K562 (cell line): ENCODE measurements at regions not wholly inside any gene's neighbourhood (a gene's known extent, or its start where the extent isn't known, plus 50 kb on each side); places are given as distances from the start of the nearest gene placed in this dataset.

Experiments
- ATAC-seq: fragments of 200-7000 bp; cut with Tn5 transposase; 3 replicates; pipeline ENCODE4 v1.9.1; 2020; ENCODE audit warnings: moderate library complexity
- BruUV-seq: library from RNA; stranded (reverse); fragments of 400-500 nt; replicated peaks from 2 replicates; lab custom pipeline; 2021; lab: Mats Ljungman, UMichigan
- CTCF ChIA-PET: fragments of 300-600 bp; formaldehyde crosslinking; extraction: SDS; loops from one replicate; lab custom pipeline; 2021; ENCODE audit warnings: low intra/inter-chr PET ratio; lab: Yijun Ruan, JAX
- POLR2A ChIA-PET: fragments of 300-600, 350-650 bp; sonication (Branson Sonifier 250); formaldehyde crosslinking; extraction: SDS; loops from one replicate; lab custom pipeline; 2021; ENCODE audit warnings: antibody characterized with exemption, inconsistent platforms; lab: Yijun Ruan, JAX
- DNase-seq, 4 experiments: peaks; one replicate each; pipeline versions ENCODE4 v3.0.0 to v3.0.0-alpha.2; 2011 to 2018; ENCODE audit warnings: low spot score in 3 of 4, mixed read lengths in 3 of 4; ENCODE audit errors: extremely low read depth in 1 of 4
- FAIRE-seq: peaks from 2 replicates; lab custom pipeline; 2011; peaks lifted over from hg19 to GRCh38; lab: Jason Lieb, UNC
- H2AFZ ChIP-seq: 2 replicates; pipeline ENCODE4 v1.6.0; 2011; ENCODE audit warnings: low read depth, low read length, control low read depth, inconsistent platforms
- H3K27ac ChIP-seq: fragments of 200-600 bp; 3 replicates; pipeline ENCODE4 v1.8.0; 2011; ENCODE audit warnings: low read depth, mild to moderate bottlenecking, control low read depth, inconsistent platforms, low read length, moderate library complexity, mixed read lengths; ENCODE audit errors: extremely low read depth
- H3K27me3 ChIP-seq, 2 experiments: fragments of 300-600 bp in 1 of 2; 2 replicates in 1 of 2; 3 replicates in 1 of 2; pipeline versions ENCODE4 v1.6.0 to v1.8.0; 2011; ENCODE audit warnings: inconsistent platforms in 2 of 2, low read length in 2 of 2, mild to moderate bottlenecking in 1 of 2, mixed read lengths in 1 of 2, moderate library complexity in 1 of 2; ENCODE audit not compliant: control insufficient read depth in 2 of 2, insufficient read depth in 2 of 2
- H3K36me3 ChIP-seq: fragments of 300-600 bp; 3 replicates; pipeline ENCODE4 v1.8.0; 2011; ENCODE audit warnings: mild to moderate bottlenecking, low read length, inconsistent platforms; ENCODE audit not compliant: control insufficient read depth, insufficient read depth
- H3K4me1 ChIP-seq, 2 experiments: fragments of 200-600 bp in 1 of 2; replicated peaks in 1 of 2; 2 replicates in 1 of 2; 3 replicates in 1 of 2; pipeline versions ENCODE4 v1.5.1 to v1.8.0; 2011; ENCODE audit warnings: inconsistent platforms in 2 of 2, low read length in 2 of 2, mild to moderate bottlenecking in 1 of 2, mixed read lengths in 1 of 2, moderate library complexity in 1 of 2; ENCODE audit not compliant: control insufficient read depth in 2 of 2, insufficient read depth in 2 of 2
- H3K4me2 ChIP-seq: 2 replicates; pipeline ENCODE4 v1.6.1; 2011; ENCODE audit warnings: low read length, control low read depth, inconsistent platforms, mixed read lengths; ENCODE audit not compliant: insufficient read depth
- H3K4me3 ChIP-seq: fragments of 200-600 bp; sonication (generic), shearing (Covaris generic); 2 replicates; pipeline ENCODE4 v1.5.1; 2016; ENCODE audit warnings: control low read depth, inconsistent platforms
- H3K79me2 ChIP-seq: fragments of 200-600 bp; 3 replicates; pipeline ENCODE4 v1.8.0; 2011; ENCODE audit warnings: low read length, inconsistent platforms; ENCODE audit not compliant: control insufficient read depth, insufficient read depth
- H3K9ac ChIP-seq, 2 experiments: 2 replicates each; pipeline versions ENCODE4 v1.6.0 to v1.6.1; 2011; ENCODE audit warnings: low read depth in 2 of 2, low read length in 2 of 2, control low read depth in 1 of 2, inconsistent platforms in 1 of 2, mild to moderate bottlenecking in 1 of 2, mixed read lengths in 1 of 2; ENCODE audit not compliant: insufficient read depth in 1 of 2
- H3K9me1 ChIP-seq: one replicate; pipeline ENCODE4 v1.6.0; 2011; ENCODE audit warnings: inconsistent platforms, mild to moderate bottlenecking, low read length, moderate library complexity; ENCODE audit not compliant: control insufficient read depth, insufficient read depth
- H3K9me3 ChIP-seq: replicated peaks from 2 replicates; pipeline ENCODE4 v1.5.1; 2011; ENCODE audit warnings: low read depth, low read length, inconsistent platforms; ENCODE audit not compliant: control insufficient read depth, insufficient read depth
- H4K20me1 ChIP-seq: replicated peaks from 2 replicates; pipeline ENCODE4 v1.6.1; 2011; ENCODE audit warnings: low read length, inconsistent platforms, mixed read lengths; ENCODE audit not compliant: control insufficient read depth, insufficient read depth
- SAFB ChIP-seq: fragments of 200-400 bp; formaldehyde crosslinking; IDR thresholded peaks from 2 replicates; pipeline ENCODE4 v1.6.1; 2017; ENCODE audit warnings: low read depth, low read length, borderline replicate concordance
- SETDB1 ChIP-seq: IDR thresholded peaks from one replicate; pipeline ENCODE4 v1.6.1; 2012; ENCODE audit warnings: low read length, control low read depth, inconsistent platforms
- ZNF785 ChIP-seq: fragments of 250-450 bp; sonication (Bioruptor Pico); IDR thresholded peaks from 2 replicates; pipeline ENCODE4 v1.4.0; 2020; ENCODE audit warnings: mild to moderate bottlenecking
- WGBS: fragments of 100-300 bp; shearing (Covaris generic); methylation state at CpG from one replicate; pipeline ENCODE4 v1.1.6; 2016; ENCODE audit warnings: low coverage, mixed read lengths; ENCODE audit not compliant: insufficient coverage; ENCODE audit errors: missing lambda C conversion rate; 5-methylcytosine and 5-hydroxymethylcytosine counted together
- in situ Hi-C: fragments of 300-500 bp; cut with MboI; formaldehyde crosslinking; loops from 4 replicates; pipeline ENCODE4 v1.15.0; 2018; ENCODE audit warnings: inconsistent platforms, mixed read lengths
- intact Hi-C: fragments of 100-400 bp; cut with micrococcal nuclease; formaldehyde crosslinking; loops from 2 replicates; pipeline ENCODE4 v1.14.2; 2022
- TF ChIP-seq, protein P1 (sequence below), 3 experiments: fragments of 200-800 bp in 1 of 3; sonication (Bioruptor generic) in 1 of 3; sonication (generic) in 1 of 3; formaldehyde crosslinking in 1 of 3; IDR thresholded peaks; 2 replicates each; pipeline versions ENCODE4 v1.6.1 to v1.8.0; 2016 to 2022; ENCODE audit warnings: mild to moderate bottlenecking in 2 of 3, missing compliant biosample characterization in 2 of 3, missing genetic modification characterization in 2 of 3, missing genetic modification reagents in 1 of 3

DNA sequence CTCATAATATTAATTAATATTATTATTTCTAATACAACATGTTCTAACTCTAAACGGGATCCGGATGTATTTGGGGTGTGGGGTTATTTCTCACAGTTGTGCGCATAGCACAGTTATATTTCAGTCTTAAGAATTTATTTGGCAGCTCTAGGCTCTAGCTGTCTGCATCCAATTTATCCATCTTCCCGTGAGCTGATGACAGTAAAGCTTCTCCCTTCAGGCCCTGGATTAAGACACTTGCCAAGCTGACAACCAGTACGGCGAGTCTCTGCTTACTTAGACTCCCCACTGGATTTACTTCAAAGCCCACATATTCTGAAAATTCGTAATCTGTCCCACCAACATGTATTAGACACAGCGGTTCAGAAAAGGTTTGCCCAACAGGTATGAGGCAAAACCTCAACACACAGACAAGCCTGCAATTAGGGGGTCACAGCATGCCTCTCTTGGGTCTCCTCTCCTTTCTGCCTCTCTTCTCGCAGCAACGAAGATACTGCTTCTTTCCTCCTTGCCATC, 232.9 kb upstream of the TMTC1 start:
- H3K36me3 ChIP-seq, result no peaks in the 10 kb centered on the region
- no peaks in the 10 kb centered on the region for H3K79me2 ChIP-seq
- no peaks in the 10 kb centered on the region for H3K9me1 ChIP-seq
- H3K9ac ChIP-seq, result no peak overlapping the region
- H3K4me2 ChIP-seq, result no peak overlapping the region
- H3K27me3 ChIP-seq, result no peaks in the 10 kb centered on the region
- no peak overlapping the region for H3K4me3 ChIP-seq
- no peaks in the 10 kb centered on the region for H3K9me3 ChIP-seq
- H4K20me1 ChIP-seq, result no peaks in the 10 kb centered on the region
- FAIRE-seq (no peak), ATAC-seq (no peak)
- TF ChIP-seq ZNF785 (no peak), SETDB1 (no peak), SAFB (no peak)
- TF ChIP-seq, protein P1, sequence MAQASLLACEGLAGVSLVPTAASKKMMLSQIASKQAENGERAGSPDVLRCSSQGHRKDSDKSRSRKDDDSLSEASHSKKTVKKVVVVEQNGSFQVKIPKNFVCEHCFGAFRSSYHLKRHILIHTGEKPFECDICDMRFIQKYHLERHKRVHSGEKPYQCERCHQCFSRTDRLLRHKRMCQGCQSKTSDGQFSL (CRISPR knock-in tag; IDR thresholded peaks at IDR 0.05), result no peak
- TF ChIP-seq, protein P1 (tag; IDR thresholded peaks at IDR 0.05), result no peak
- TF ChIP-seq, all 486 proteins: peak for 0
- POLR2A ChIA-PET, result no interaction called here
- in situ Hi-C loops, result no loop called here
- CTCF ChIA-PET, result no interaction called here
- Histone ChIP-seq H3K4me1 (no peaks in the 10 kb centered on the region), H2AFZ (no peak overlapping the region), H3K27ac (no peak overlapping the region)
- no peak for DNase-seq
- BruUV-seq, result no TSS peak
- intact Hi-C loops, result no loop called here
- 2% methylated on average over 10 of the region's 10 CpGs for WGBS
